Activated T-cell treated with anti-CD3 and anti-CD28 coated beads, Interleukin-2, amount 50 U/mL, for 72 hours (primary cell): ENCODE measurements at regions not wholly inside any gene's neighbourhood (a gene's known extent, or its start where the extent isn't known, plus 50 kb on each side); places are given as distances from the start of the nearest gene placed in this dataset.

Experiments
- ATAC-seq, 2 donors: fragments of 150-1000 bp; cut with Tn5 transposase; replicated peaks in 1 of 2; 2 replicates each; pipeline ENCODE4 v1.10.0; 2021; ENCODE audit warnings: moderate library complexity in 2 of 2, mild to moderate bottlenecking in 1 of 2
- DNase-seq, 2 donors: peaks; one replicate each; pipeline ENCODE4 v3.0.0; 2021 to 2022; ENCODE audit warnings: mixed read lengths in 1 of 2
- H3K27ac Mint-ChIP-seq: one replicate; pipeline ENCODE4 v1.8.0; 2022; ENCODE audit warnings: mild to moderate bottlenecking, moderate library complexity, mixed read lengths
- H3K27me3 Mint-ChIP-seq: one replicate; pipeline ENCODE4 v1.8.0; 2022; ENCODE audit warnings: low read depth, mixed read lengths
- H3K36me3 Mint-ChIP-seq, 2 donors: one replicate each; pipeline ENCODE4 v1.8.0; 2022; ENCODE audit warnings: mixed read lengths in 2 of 2, mild to moderate bottlenecking in 1 of 2; ENCODE audit not compliant: insufficient read depth in 2 of 2
- H3K4me1 Mint-ChIP-seq: one replicate; pipeline ENCODE4 v1.8.0; 2022; ENCODE audit warnings: low read depth, mixed read lengths
- H3K4me3 Mint-ChIP-seq, 2 donors: one replicate each; pipeline ENCODE4 v1.8.0; 2022; ENCODE audit warnings: mild to moderate bottlenecking in 2 of 2, mixed read lengths in 2 of 2, moderate library complexity in 2 of 2
- H3K9me3 Mint-ChIP-seq, 2 donors: one replicate each; pipeline ENCODE4 v1.8.0; 2022; ENCODE audit warnings: mixed read lengths in 2 of 2

GRCh38 chr11:70885281-70886231 lies 366.8 kb downstream of the SHANK2 start:
- H3K4me1 Mint-ChIP-seq, result no peaks in the 10 kb centered on the region
- no peak overlapping the region for H3K27ac Mint-ChIP-seq
- DNase-seq (no peak), ATAC-seq (no peak)
- H3K9me3 Mint-ChIP-seq, result no peaks in the 10 kb centered on the region
- H3K27me3 Mint-ChIP-seq, result no peaks in the 10 kb centered on the region
- H3K4me3 Mint-ChIP-seq, result no peak overlapping the region
- no peaks in the 10 kb centered on the region for H3K36me3 Mint-ChIP-seq

- DNase-seq, result no peak
- no peaks in the 10 kb centered on the region for H3K36me3 Mint-ChIP-seq
- no peak overlapping the region for H3K27ac Mint-ChIP-seq
- H3K27me3 Mint-ChIP-seq, result no peaks in the 10 kb centered on the region
- no peaks in the 10 kb centered on the region for H3K9me3 Mint-ChIP-seq
- H3K4me3 Mint-ChIP-seq, result no peak overlapping the region
- no peaks in the 10 kb centered on the region for H3K4me1 Mint-ChIP-seq
- no peak for ATAC-seq
Measured at GRCh38 chr11:70886256-70886655, 366.1 kb downstream of the SHANK2 start.

GRCh38 chr11:70886676-70887541 lies 365.5 kb downstream of the SHANK2 start:
- H3K27me3 Mint-ChIP-seq, result no peaks in the 10 kb centered on the region
- H3K27ac Mint-ChIP-seq, result no peak overlapping the region
- H3K4me3 Mint-ChIP-seq, result no peak overlapping the region
- ATAC-seq, result no peak
- H3K9me3 Mint-ChIP-seq, result no peaks in the 10 kb centered on the region
- no peaks in the 10 kb centered on the region for H3K4me1 Mint-ChIP-seq
- DNase-seq, result no peak
- H3K36me3 Mint-ChIP-seq, result no peaks in the 10 kb centered on the region

GRCh38 chr11:70887542-70887827 lies 364.9 kb downstream of the SHANK2 start:
- ATAC-seq, result no peak
- Mint-ChIP-seq H3K27me3 (no peaks in the 10 kb centered on the region), H3K27ac (no peak overlapping the region), H3K36me3 (no peaks in the 10 kb centered on the region), H3K4me3 (no peak overlapping the region), H3K4me1 (no peaks in the 10 kb centered on the region), H3K9me3 (no peaks in the 10 kb centered on the region)
- no peak for DNase-seq

GRCh38 chr11:70888061-70888460 lies 364.3 kb downstream of the SHANK2 start:
- H3K27me3 Mint-ChIP-seq, result no peaks in the 10 kb centered on the region
- no peaks in the 10 kb centered on the region for H3K9me3 Mint-ChIP-seq
- no peaks in the 10 kb centered on the region for H3K36me3 Mint-ChIP-seq
- H3K27ac Mint-ChIP-seq, result no peak overlapping the region
- H3K4me3 Mint-ChIP-seq, result no peak overlapping the region
- DNase-seq (no peak), ATAC-seq (no peak)
- no peaks in the 10 kb centered on the region for H3K4me1 Mint-ChIP-seq

GRCh38 chr11:70889411-70889810 lies 363.0 kb downstream of the SHANK2 start:
- Mint-ChIP-seq H3K36me3 (no peaks in the 10 kb centered on the region), H3K27ac (no peak overlapping the region), H3K27me3 (no peaks in the 10 kb centered on the region), H3K4me1 (no peaks in the 10 kb centered on the region), H3K9me3 (no peaks in the 10 kb centered on the region), H3K4me3 (no peak overlapping the region)
- DNase-seq (no peak), ATAC-seq (no peak)

- no peak overlapping the region for H3K4me3 Mint-ChIP-seq
- H3K9me3 Mint-ChIP-seq, result peaks cover under 1 to 3% of the 10 kb centered on the region in 2 donors
- no peak for ATAC-seq
- no peak for DNase-seq
- peaks cover under 1 to 2% of the 10 kb centered on the region in 2 donors for H3K36me3 Mint-ChIP-seq
- no peaks in the 10 kb centered on the region for H3K4me1 Mint-ChIP-seq
- H3K27me3 Mint-ChIP-seq, result no peaks in the 10 kb centered on the region
- H3K27ac Mint-ChIP-seq, result no peak overlapping the region
Measured at GRCh38 chr11:70891844-70892380, 360.5 kb downstream of the SHANK2 start.

- no peak for ATAC-seq
- H3K4me3 Mint-ChIP-seq, result no peak overlapping the region
- no peak overlapping the region for H3K27ac Mint-ChIP-seq
- no peaks in the 10 kb centered on the region for H3K27me3 Mint-ChIP-seq
- peaks cover 2 to 6% of the 10 kb centered on the region in 2 donors for H3K36me3 Mint-ChIP-seq
- no peaks in the 10 kb centered on the region for H3K4me1 Mint-ChIP-seq
- peaks cover 2 to 5% of the 10 kb centered on the region in 2 donors for H3K9me3 Mint-ChIP-seq
- no peak for DNase-seq
Measured at GRCh38 chr11:70892889-70893288, 359.5 kb downstream of the SHANK2 start.

- Mint-ChIP-seq H3K9me3 (peaks cover 2 to 8% of the 10 kb centered on the region in 2 donors), H3K36me3 (peaks cover 2 to 6% of the 10 kb centered on the region in 2 donors), H3K4me3 (no peak overlapping the region), H3K27me3 (no peaks in the 10 kb centered on the region), H3K27ac (no peak overlapping the region), H3K4me1 (no peaks in the 10 kb centered on the region)
- no peak for ATAC-seq
- no peak for DNase-seq
Measured at GRCh38 chr11:70894566-70895365, 357.6 kb downstream of the SHANK2 start.

- no peak for ATAC-seq
- DNase-seq, result no peak
- Mint-ChIP-seq H3K27ac (no peak overlapping the region), H3K9me3 (peaks cover 2 to 8% of the 10 kb centered on the region in 2 donors), H3K27me3 (no peaks in the 10 kb centered on the region), H3K4me1 (no peaks in the 10 kb centered on the region), H3K4me3 (no peak overlapping the region), H3K36me3 (peaks cover 2 to 6% of the 10 kb centered on the region in 2 donors)
Measured at GRCh38 chr11:70895366-70895670, 357.1 kb downstream of the SHANK2 start.

- Mint-ChIP-seq H3K4me1 (no peaks in the 10 kb centered on the region), H3K27me3 (no peaks in the 10 kb centered on the region), H3K9me3 (peaks cover 2 to 8% of the 10 kb centered on the region in 2 donors), H3K4me3 (no peak overlapping the region), H3K27ac (no peak overlapping the region), H3K36me3 (peaks cover 2 to 6% of the 10 kb centered on the region in 2 donors)
- no peak for DNase-seq
- ATAC-seq, result no peak
Measured at GRCh38 chr11:70897429-70897828, 354.9 kb downstream of the SHANK2 start.

GRCh38 chr11:70899616-70900015 lies 352.8 kb downstream of the SHANK2 start:
- H3K27ac Mint-ChIP-seq, result no peak overlapping the region

More at GRCh38 chr11:70899616-70900015, 352.8 kb downstream of the SHANK2 start:
- H3K36me3 Mint-ChIP-seq, result peaks cover 2 to 6% of the 10 kb centered on the region in 2 donors
- DNase-seq (no peak), ATAC-seq (no peak)
- peaks cover 2 to 8% of the 10 kb centered on the region in 2 donors for H3K9me3 Mint-ChIP-seq
- H3K27me3 Mint-ChIP-seq, result no peaks in the 10 kb centered on the region
- no peak overlapping the region for H3K4me3 Mint-ChIP-seq
- no peaks in the 10 kb centered on the region for H3K4me1 Mint-ChIP-seq
